ENCODE measurements at regions not wholly inside any gene's neighbourhood (a gene's known extent, or its start where the extent isn't known, plus 50 kb on each side); places are given as distances from the start of the nearest gene placed in this dataset.

GRCh38 chr17:63262751-63263476 lies 183.2 kb downstream of the CYB561 start:
- no peaks in the 10 kb centered on the region for H3K36me3 Mint-ChIP-seq (ENCODE audit: insufficient read depth)
- TF ChIP-seq CTCF (IDR thresholded peaks at IDR 0.05; ENCODE audit: unreplicated experiment), result no peak

GRCh38 chr17:63265526-63265925 lies 180.6 kb downstream of the CYB561 start:
- Mint-ChIP-seq H3K36me3 (ENCODE audit: insufficient read depth) (no peaks in the 10 kb centered on the region), H3K9me3 (ENCODE audit: low read depth) (no peaks in the 10 kb centered on the region), H3K4me3 (ENCODE audit: low read depth) (no peak overlapping the region), H3K4me1 (ENCODE audit: low read depth) (peaks cover 17% of the 10 kb centered on the region), H3K27ac (no peak overlapping the region), H3K27me3 (no peaks in the 10 kb centered on the region)
- no peak for DNase-seq (ENCODE audit: low spot score, unreplicated experiment)
- no peak for TF ChIP-seq CTCF (IDR thresholded peaks at IDR 0.05; ENCODE audit: unreplicated experiment)

More at GRCh38 chr17:63262751-63263476, 183.2 kb downstream of the CYB561 start:
- Mint-ChIP-seq H3K9me3 (ENCODE audit: low read depth) (no peaks in the 10 kb centered on the region), H3K27ac (no peak overlapping the region), H3K4me3 (ENCODE audit: low read depth) (no peak overlapping the region), H3K27me3 (no peaks in the 10 kb centered on the region), H3K4me1 (ENCODE audit: low read depth) (no peaks in the 10 kb centered on the region)
- no peak for DNase-seq (ENCODE audit: low spot score, unreplicated experiment)

- no peaks in the 10 kb centered on the region for H3K9me3 Mint-ChIP-seq (ENCODE audit: low read depth)
- H3K4me3 Mint-ChIP-seq (ENCODE audit: low read depth), result no peak overlapping the region
- no peaks in the 10 kb centered on the region for H3K27me3 Mint-ChIP-seq
- no peaks in the 10 kb centered on the region for H3K36me3 Mint-ChIP-seq (ENCODE audit: insufficient read depth)
- TF ChIP-seq CTCF (IDR thresholded peaks at IDR 0.05; ENCODE audit: unreplicated experiment), result no peak
- H3K4me1 Mint-ChIP-seq (ENCODE audit: low read depth), result peaks cover 20% of the 10 kb centered on the region
- DNase-seq (ENCODE audit: low spot score, unreplicated experiment), result no peak
- H3K27ac Mint-ChIP-seq, result no peak overlapping the region
Observed at GRCh38 chr17:63267846-63268245, 178.3 kb downstream of the CYB561 start.

GRCh38 chr17:63268827-63269226 lies 177.3 kb downstream of the CYB561 start:
- Mint-ChIP-seq H3K4me3 (ENCODE audit: low read depth) (no peak overlapping the region), H3K27me3 (no peaks in the 10 kb centered on the region), H3K36me3 (ENCODE audit: insufficient read depth) (no peaks in the 10 kb centered on the region), H3K9me3 (ENCODE audit: low read depth) (no peaks in the 10 kb centered on the region), H3K4me1 (ENCODE audit: low read depth) (peaks cover 20% of the 10 kb centered on the region), H3K27ac (no peak overlapping the region)
- no peak for DNase-seq (ENCODE audit: low spot score, unreplicated experiment)
- no peak for TF ChIP-seq CTCF (IDR thresholded peaks at IDR 0.05; ENCODE audit: unreplicated experiment)

- H3K36me3 Mint-ChIP-seq (ENCODE audit: insufficient read depth), result no peaks in the 10 kb centered on the region
- DNase-seq (ENCODE audit: low spot score, unreplicated experiment), result no peak
- H3K9me3 Mint-ChIP-seq (ENCODE audit: low read depth), result no peaks in the 10 kb centered on the region
- no peaks in the 10 kb centered on the region for H3K27me3 Mint-ChIP-seq
- H3K27ac Mint-ChIP-seq, result no peak overlapping the region
- TF ChIP-seq CTCF (IDR thresholded peaks at IDR 0.05; ENCODE audit: unreplicated experiment), result no peak
- peaks cover 20% of the 10 kb centered on the region for H3K4me1 Mint-ChIP-seq (ENCODE audit: low read depth)
- H3K4me3 Mint-ChIP-seq (ENCODE audit: low read depth), result no peak overlapping the region
Observed at GRCh38 chr17:63270610-63271009, 175.5 kb downstream of the CYB561 start.
